Nephron progenitor cell (in vitro differentiated cells): ENCODE measurements at regions not wholly inside any gene's neighbourhood (a gene's known extent, or its start where the extent isn't known, plus 50 kb on each side); places are given as distances from the start of the nearest gene placed in this dataset.
"Not testable (repeated sequence)": the region's sequence is repeated elsewhere in the genome, so short reads cannot be mapped to it uniquely, and the experiment has no call there.

ENCODE experiments used
- DNase-seq: peaks from one replicate; pipeline ENCODE4 v3.0.0; 2021
- H3K27ac Mint-ChIP-seq: 2 replicates; pipeline ENCODE4 v1.8.0; 2021; ENCODE audit warnings: mild to moderate bottlenecking, moderate library complexity, mixed read lengths
- H3K27me3 Mint-ChIP-seq: 2 replicates; pipeline ENCODE4 v1.8.0; 2021; ENCODE audit warnings: mild to moderate bottlenecking, low read depth, mixed read lengths; ENCODE audit not compliant: poor library complexity
- H3K36me3 Mint-ChIP-seq: 2 replicates; pipeline ENCODE4 v1.8.0; 2021; ENCODE audit warnings: low read depth, mixed read lengths
- H3K4me1 Mint-ChIP-seq: 2 replicates; pipeline ENCODE4 v1.8.0; 2021; ENCODE audit warnings: mixed read lengths
- H3K4me3 Mint-ChIP-seq: 2 replicates; pipeline ENCODE4 v1.8.0; 2021; ENCODE audit warnings: mild to moderate bottlenecking, moderate library complexity, mixed read lengths
- H3K9me3 Mint-ChIP-seq: 2 replicates; pipeline ENCODE4 v1.8.0; 2021; ENCODE audit warnings: mild to moderate bottlenecking, moderate library complexity, mixed read lengths
- CTCF ChIP-seq: fragments of 200-600 bp; sonication (generic); IDR thresholded peaks from 2 replicates; pipeline ENCODE4 v1.5.0; 2021; ENCODE audit warnings: antibody characterized with exemption

DNA sequence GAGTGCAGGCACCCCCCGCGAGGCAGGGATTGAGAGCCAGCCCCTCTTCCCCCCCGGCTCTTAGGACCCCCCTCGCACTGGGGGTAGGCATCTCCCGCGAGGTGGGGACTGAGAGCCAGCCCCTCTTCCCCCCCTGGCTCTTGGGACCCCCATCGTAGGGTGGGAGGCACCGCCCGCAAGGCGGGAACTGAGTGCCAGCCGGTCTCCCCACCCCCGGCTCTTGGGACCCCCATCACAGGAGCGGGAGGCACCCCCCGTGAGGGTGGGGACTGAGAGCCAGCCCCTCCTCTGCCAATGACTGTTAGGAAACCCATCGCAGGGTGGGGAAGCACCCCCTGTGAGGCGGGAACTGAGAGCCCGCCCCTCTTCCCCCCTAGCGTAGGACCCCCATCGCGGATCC is 363.4 kb upstream of the SPRY2 start:
- peaks cover 63% of the 10 kb centered on the region for H3K9me3 Mint-ChIP-seq
- no peak for DNase-seq
- H3K27ac Mint-ChIP-seq: no peak overlapping the region
- no peaks in the 10 kb centered on the region for H3K27me3 Mint-ChIP-seq
- TF ChIP-seq CTCF: no peak
- H3K4me1 Mint-ChIP-seq: no peaks in the 10 kb centered on the region
- peaks cover 5% of the 10 kb centered on the region for H3K36me3 Mint-ChIP-seq
- no peak overlapping the region for H3K4me3 Mint-ChIP-seq

DNA sequence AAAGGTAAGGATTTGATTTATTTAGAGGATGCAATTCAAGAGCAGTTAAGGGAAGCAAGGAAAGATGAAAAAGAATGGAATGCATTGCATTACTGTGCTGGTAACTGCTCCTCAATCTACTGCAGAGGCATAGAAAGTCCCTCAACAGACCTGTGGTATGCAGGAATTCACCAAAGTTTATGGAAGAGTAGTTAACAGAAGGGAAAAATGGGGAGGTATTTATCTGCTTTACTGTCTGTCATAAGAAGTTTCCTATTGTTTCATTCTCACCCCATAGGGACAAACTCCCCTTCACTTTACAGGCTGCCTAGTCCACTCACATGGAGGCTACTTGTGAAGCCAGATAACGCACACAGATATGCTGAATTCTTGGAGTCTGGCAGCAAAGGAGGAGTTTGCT is 354.9 kb upstream of the SPRY2 start:
- no peaks in the 10 kb centered on the region for H3K27me3 Mint-ChIP-seq
- H3K4me1 Mint-ChIP-seq: no peaks in the 10 kb centered on the region
- DNase-seq: no peak
- H3K4me3 Mint-ChIP-seq: no peak overlapping the region
- peaks cover 8% of the 10 kb centered on the region for H3K36me3 Mint-ChIP-seq
- peaks cover 35% of the 10 kb centered on the region for H3K9me3 Mint-ChIP-seq
- no peak overlapping the region for H3K27ac Mint-ChIP-seq
- TF ChIP-seq CTCF: no peak

GRCh38 chr13:80691814-80692213 is 350.9 kb upstream of the SPRY2 start:
- not testable (repeated sequence) for DNase-seq, H3K27ac Mint-ChIP-seq, H3K27me3 Mint-ChIP-seq, H3K4me3 Mint-ChIP-seq
- Mint-ChIP-seq H3K9me3 (peaks cover 34% of the 10 kb centered on the region), H3K36me3 (peaks cover 15% of the 10 kb centered on the region), H3K4me1 (peaks cover 12% of the 10 kb centered on the region)

- DNase-seq: no peak
- Mint-ChIP-seq H3K4me3 (peak overlapping the region; percentile 20), H3K4me1 (peaks cover 12% of the 10 kb centered on the region), H3K27me3 (no peaks in the 10 kb centered on the region), H3K27ac (no peak overlapping the region), H3K36me3 (peaks cover 15% of the 10 kb centered on the region), H3K9me3 (peaks cover 34% of the 10 kb centered on the region)
- TF ChIP-seq CTCF: no peak
Measured at GRCh38 chr13:80690208-80690607, 349.3 kb upstream of the SPRY2 start.

- peaks cover 34% of the 10 kb centered on the region for H3K9me3 Mint-ChIP-seq
- no peak for TF ChIP-seq CTCF
- peaks cover 15% of the 10 kb centered on the region for H3K36me3 Mint-ChIP-seq
- no peak for DNase-seq
- peaks cover 6% of the 10 kb centered on the region for H3K27me3 Mint-ChIP-seq
- no peak overlapping the region for H3K4me3 Mint-ChIP-seq
- H3K4me1 Mint-ChIP-seq: peaks cover 17% of the 10 kb centered on the region
- H3K27ac Mint-ChIP-seq: no peak overlapping the region
Measured at GRCh38 chr13:80688593-80688992, 347.7 kb upstream of the SPRY2 start.

GRCh38 chr13:80685942-80686341 is 345.0 kb upstream of the SPRY2 start:
- peaks cover 15% of the 10 kb centered on the region for H3K9me3 Mint-ChIP-seq
- no peak overlapping the region for H3K27ac Mint-ChIP-seq
- no peak for TF ChIP-seq CTCF
- H3K36me3 Mint-ChIP-seq: peaks cover 13% of the 10 kb centered on the region
- DNase-seq: no peak
- peaks cover 17% of the 10 kb centered on the region for H3K4me1 Mint-ChIP-seq
- no peak overlapping the region for H3K4me3 Mint-ChIP-seq
- H3K27me3 Mint-ChIP-seq: peaks cover 6% of the 10 kb centered on the region
